Lung (tissue), 11 donors: ENCODE measurements at regions not wholly inside any gene's neighbourhood (a gene's known extent, or its start where the extent isn't known, plus 50 kb on each side); places are given as distances from the start of the nearest gene placed in this dataset.

Experiments used
- ATAC-seq: fragments of 200-7000 bp; cut with Tn5 transposase; one replicate; pipeline ENCODE4 v1.9.1; 2020; ENCODE audit warnings: moderate number of reproducible peaks; ENCODE audit not compliant: insufficient read depth, low FRiP score
- DNase-seq, 3 donors: peaks; one replicate each; pipeline ENCODE4 v3.0.0-alpha.2; 2013 to 2017
- H3K27ac ChIP-seq, 2 donors: one replicate each; pipeline ENCODE4 v1.5.1; 2013; ENCODE audit warnings: mild to moderate bottlenecking in 2 of 2, moderate library complexity in 2 of 2, control low read depth in 1 of 2, inconsistent platforms in 1 of 2, low read depth in 1 of 2, low read length in 1 of 2
- H3K27me3 ChIP-seq, 3 donors: one replicate each; pipeline ENCODE4 v1.5.1; 2013; ENCODE audit warnings: low read length in 2 of 3; ENCODE audit not compliant: control insufficient read depth in 3 of 3, insufficient read depth in 3 of 3
- H3K36me3 ChIP-seq, 4 donors: one replicate each; pipeline ENCODE4 v1.5.1; 2013; ENCODE audit warnings: low read length in 4 of 4, mild to moderate bottlenecking in 1 of 4, moderate library complexity in 1 of 4; ENCODE audit not compliant: control insufficient read depth in 4 of 4, insufficient read depth in 4 of 4
- H3K4me1 ChIP-seq, 5 donors: one replicate each; pipeline ENCODE4 v1.5.1; 2013; ENCODE audit warnings: low read length in 5 of 5, mild to moderate bottlenecking in 2 of 5, moderate library complexity in 1 of 5; ENCODE audit not compliant: control insufficient read depth in 5 of 5, insufficient read depth in 5 of 5
- H3K4me3 ChIP-seq: one replicate; pipeline ENCODE4 v1.5.1; 2013; ENCODE audit warnings: mild to moderate bottlenecking, control low read depth, moderate library complexity
- H3K9ac ChIP-seq, 2 donors: one replicate each; pipeline ENCODE4 v1.5.1; 2013; ENCODE audit warnings: low read length in 2 of 2, control low read depth in 1 of 2; ENCODE audit not compliant: insufficient read depth in 1 of 2
- H3K9me3 ChIP-seq, 4 donors: one replicate each; pipeline ENCODE4 v1.5.1; 2013; ENCODE audit warnings: low read length in 3 of 4, mild to moderate bottlenecking in 1 of 4, moderate library complexity in 1 of 4; ENCODE audit not compliant: control insufficient read depth in 4 of 4, insufficient read depth in 3 of 4
- CTCF ChIP-seq: IDR thresholded peaks from 2 replicates; pipeline ENCODE4 v1.5.1; 2012; ENCODE audit warnings: mild to moderate bottlenecking; ENCODE audit errors: control extremely low read depth, extremely low read depth
- WGBS, 2 donors: extraction: QIAGEN DNeasy Blood & Tissue Kit; methylation state at CpG; one replicate each; pipeline ENCODE4 v1.1.7; 2013; 5-methylcytosine and 5-hydroxymethylcytosine counted together
- donor health status: control.
- donor health status: control.
- donor health status: Bipolar disorder and iron deficiency.
- donor health status: healthy.
- donor health status: DM: yes; HTN: yes; CAD: no.

GRCh38 chr18:65349635-65350034, 401.2 kb upstream of the CDH7 start:
- Histone ChIP-seq H3K27me3 (no peaks in the 10 kb centered on the region), H3K36me3 (no peaks in the 10 kb centered on the region), H3K9me3 (no peaks in the 10 kb centered on the region), H3K4me1 (no peaks in the 10 kb centered on the region), H3K9ac (no peak overlapping the region), H3K27ac (no peak overlapping the region), H3K4me3 (no peak overlapping the region)
- no peak for DNase-seq
- 80 to 83% methylated on average over 2 of the region's 2 CpGs for WGBS, 2 donors
- no peak for TF ChIP-seq CTCF
- no peak for ATAC-seq

DNA sequence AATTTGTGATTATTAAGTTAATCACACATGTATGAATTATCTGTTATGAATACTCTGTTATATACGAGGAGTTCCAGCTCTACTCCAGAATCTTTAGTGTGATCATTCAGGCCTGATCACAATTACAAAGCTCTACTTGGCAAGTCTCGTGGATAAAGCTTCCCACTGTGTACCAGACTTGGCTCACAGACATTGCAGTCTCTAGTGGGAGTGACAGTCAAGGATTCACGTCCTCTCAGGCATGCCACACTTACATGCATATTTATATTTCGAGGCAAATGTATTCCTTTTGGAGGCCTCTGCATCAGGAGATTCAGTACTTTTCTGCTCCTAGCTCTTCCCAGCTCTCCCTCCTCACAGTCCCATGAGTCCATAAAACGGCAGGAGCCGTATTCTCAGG, 403.4 kb upstream of the CDH7 start:
- WGBS, 2 donors: 76 to 82% methylated on average over 6 of the region's 6 CpGs
- DNase-seq: no peak
- no peak for TF ChIP-seq CTCF
- Histone ChIP-seq H3K4me1 (no peaks in the 10 kb centered on the region), H3K9me3 (peaks cover 0 to 2% (median 0%) of the 10 kb centered on the region in 4 donors), H3K9ac (no peak overlapping the region), H3K36me3 (no peaks in the 10 kb centered on the region), H3K4me3 (no peak overlapping the region), H3K27ac (no peak overlapping the region), H3K27me3 (no peaks in the 10 kb centered on the region)
- ATAC-seq: no peak

- Histone ChIP-seq H3K9me3 (peaks cover 0 to 2% (median 0%) of the 10 kb centered on the region in 4 donors), H3K27ac (no peak overlapping the region), H3K36me3 (no peaks in the 10 kb centered on the region), H3K4me1 (no peaks in the 10 kb centered on the region), H3K4me3 (no peak overlapping the region), H3K27me3 (no peaks in the 10 kb centered on the region), H3K9ac (no peak overlapping the region)
- DNase-seq (no peak), ATAC-seq (no peak)
- 79 to 87% methylated on average over 3 of the region's 3 CpGs for WGBS, 2 donors
- TF ChIP-seq CTCF: no peak
These were observed 404.7 kb upstream of the CDH7 start for GRCh38 chr18:65346086-65346485.

DNA sequence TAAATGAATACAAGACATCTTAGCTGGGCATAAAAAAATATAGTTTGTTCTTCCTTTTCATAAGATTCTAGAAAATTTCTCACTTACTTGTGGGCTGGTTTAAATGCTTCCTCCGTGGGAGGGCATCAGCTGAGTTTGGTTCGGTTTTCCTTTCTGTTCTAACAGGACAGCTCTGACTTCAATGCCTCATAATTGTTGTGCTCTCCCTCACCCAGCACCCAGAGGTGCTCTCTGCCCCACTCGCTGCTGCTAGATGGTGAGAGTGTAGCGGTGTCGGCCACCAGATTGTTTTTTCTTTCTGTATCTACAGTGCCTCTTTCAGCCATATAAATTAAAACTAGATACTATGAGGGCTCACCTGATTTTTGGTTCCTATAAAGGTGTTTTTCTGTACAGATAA, 407.2 kb upstream of the CDH7 start:
- Histone ChIP-seq H3K9ac (no peak overlapping the region), H3K36me3 (no peaks in the 10 kb centered on the region), H3K27ac (no peak overlapping the region), H3K9me3 (peaks cover 0 to 2% (median 0%) of the 10 kb centered on the region in 4 donors), H3K27me3 (no peaks in the 10 kb centered on the region), H3K4me1 (no peaks in the 10 kb centered on the region), H3K4me3 (no peak overlapping the region)
- WGBS, 2 donors: 91% methylated on average over 5 of the region's 5 CpGs
- no peak for DNase-seq
- no peak for ATAC-seq
- TF ChIP-seq CTCF: no peak
